ENCODE measurements at regions not wholly inside any gene's neighbourhood (a gene's known extent, or its start where the extent isn't known, plus 50 kb on each side); places are given as distances from the start of the nearest gene placed in this dataset.

DNA sequence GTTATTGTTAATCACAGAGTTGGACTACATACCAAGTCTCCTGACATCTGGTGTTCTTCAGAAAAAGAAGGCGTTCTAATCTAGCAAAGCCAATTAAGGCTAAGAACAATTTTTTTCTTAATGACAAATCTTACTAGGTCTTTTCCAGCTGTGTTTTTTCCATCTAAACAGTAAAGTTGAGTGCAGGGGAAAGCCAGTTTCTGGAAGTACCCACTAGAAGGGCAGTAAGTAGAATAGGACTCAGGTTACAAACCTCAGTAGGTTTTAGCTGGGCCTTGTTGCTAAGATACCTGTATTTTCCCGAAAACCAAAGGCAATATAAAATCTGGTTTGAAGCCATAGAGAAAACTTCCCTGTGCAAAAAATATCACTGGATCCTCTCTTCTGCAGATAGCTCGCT is 351.9 kb downstream of the ETS1 start:
- TF ChIP-seq CTCF (IDR thresholded peaks at IDR 0.05; ENCODE audit: extremely low read depth in 1 of 2, insufficient read depth in 1 of 2, low read depth in 1 of 2, low read length in 2 of 2) (no peak), MYC (IDR thresholded peaks at IDR 0.05; ENCODE audit: low read depth, low read length) (no peak), POLR2A (IDR thresholded peaks at IDR 0.05; ENCODE audit: low read depth, low read length) (no peak), EZH2 (IDR thresholded peaks at IDR 0.05; ENCODE audit: borderline replicate concordance, low read depth, low read length, severe bottlenecking) (no peak), GATA2 (IDR thresholded peaks at IDR 0.05; ENCODE audit: insufficient read depth, insufficient read length, low read depth, low read length) (no peak), POLR2AphosphoS5 (IDR thresholded peaks at IDR 0.05; ENCODE audit: insufficient read depth, low read depth, low read length) (no peak), JUN (IDR thresholded peaks at IDR 0.05; ENCODE audit: borderline replicate concordance, insufficient read depth, insufficient read length, low read depth) (no peak)
- TF ChIP-seq, protein P1, sequence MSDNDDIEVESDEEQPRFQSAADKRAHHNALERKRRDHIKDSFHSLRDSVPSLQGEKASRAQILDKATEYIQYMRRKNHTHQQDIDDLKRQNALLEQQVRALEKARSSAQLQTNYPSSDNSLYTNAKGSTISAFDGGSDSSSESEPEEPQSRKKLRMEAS (IDR thresholded peaks at IDR 0.05; ENCODE audit: insufficient read depth, insufficient read length): no peak

All from endothelial cell of umbilical vein (primary cell).